HFFc6 (cell line): ENCODE measurements at regions not wholly inside any gene's neighbourhood (a gene's known extent, or its start where the extent isn't known, plus 50 kb on each side); places are given as distances from the start of the nearest gene placed in this dataset.
A peak's percentile ranks its signal among the peaks of the same experiment; 100 is the strongest.

Source experiments
- DNase-seq: peaks from one replicate; pipeline ENCODE4 v3.0.0-alpha.2; 2018
- H3K27ac Mint-ChIP-seq: 2 replicates; pipeline ENCODE4 v1.8.0; 2020; ENCODE audit warnings: mild to moderate bottlenecking, mixed read lengths
- H3K27me3 Mint-ChIP-seq: 2 replicates; pipeline ENCODE4 v1.8.0; 2021; ENCODE audit warnings: mild to moderate bottlenecking, moderate library complexity, mixed read lengths; ENCODE audit not compliant: insufficient read depth
- H3K36me3 Mint-ChIP-seq: 2 replicates; pipeline ENCODE4 v1.8.0; 2021; ENCODE audit warnings: low read depth, mixed read lengths
- H3K4me1 Mint-ChIP-seq: 2 replicates; pipeline ENCODE4 v1.8.0; 2020; ENCODE audit warnings: low read depth, mixed read lengths
- H3K4me3 Mint-ChIP-seq: 2 replicates; pipeline ENCODE4 v1.8.0; 2020; ENCODE audit warnings: mild to moderate bottlenecking, moderate library complexity, mixed read lengths
- H3K9me3 Mint-ChIP-seq: 2 replicates; pipeline ENCODE4 v1.8.0; 2020; ENCODE audit warnings: mild to moderate bottlenecking, mixed read lengths
- CTCF ChIP-seq: fragments of 200-600 bp; sonication (generic); IDR thresholded peaks from 2 replicates; pipeline ENCODE4 v1.5.0; 2021; ENCODE audit warnings: antibody characterized with exemption, mild to moderate bottlenecking

GRCh38 chr7:79570903-79571302, 117.4 kb upstream of the MAGI2 start:
- no peaks in the 10 kb centered on the region for H3K4me1 Mint-ChIP-seq
- H3K27me3 Mint-ChIP-seq = no peaks in the 10 kb centered on the region
- H3K36me3 Mint-ChIP-seq = 0 out of 2 replicates have a peak, but pooled peaks cover 8% of the 10 kb centered on the region
- no peaks in the 10 kb centered on the region; the same call in 1 of the 2 replicates for H3K9me3 Mint-ChIP-seq
- H3K27ac Mint-ChIP-seq = no peak overlapping the region
- no peak for TF ChIP-seq CTCF
- no peak for DNase-seq
- no peak overlapping the region for H3K4me3 Mint-ChIP-seq

GRCh38 chr7:79563821-79564522, 110.5 kb upstream of the MAGI2 start:
- Mint-ChIP-seq H3K4me1 (peaks cover 19% of the 10 kb centered on the region), H3K9me3 (no peaks in the 10 kb centered on the region), H3K4me3 (no peak overlapping the region), H3K27me3 (no peaks in the 10 kb centered on the region; the same call in 1 of the 2 replicates), H3K27ac (no peak overlapping the region), H3K36me3 (0 out of 2 replicates have a peak, but pooled peaks cover 4% of the 10 kb centered on the region)
- DNase-seq = no peak
- TF ChIP-seq CTCF = no peak

- Mint-ChIP-seq H3K9me3 (no peaks in the 10 kb centered on the region; the same call in 1 of the 2 replicates), H3K36me3 (peaks cover 6% of the 10 kb centered on the region), H3K27me3 (no peaks in the 10 kb centered on the region; the same call in 1 of the 2 replicates), H3K27ac (no peak overlapping the region), H3K4me3 (no peak overlapping the region), H3K4me1 (peaks cover 21% of the 10 kb centered on the region)
- DNase-seq = no peak
- no peak for TF ChIP-seq CTCF
Observed at GRCh38 chr7:79555571-79555970, 102.1 kb upstream of the MAGI2 start.

GRCh38 chr7:79553811-79554555, 100.5 kb upstream of the MAGI2 start:
- H3K4me1 Mint-ChIP-seq = peaks cover 15% of the 10 kb centered on the region
- H3K27ac Mint-ChIP-seq = peak overlapping the region; percentile 47
- H3K27me3 Mint-ChIP-seq = no peaks in the 10 kb centered on the region; the same call in 1 of the 2 replicates
- peak overlapping the region; percentile 25; the same call in 1 of the 2 replicates for H3K4me3 Mint-ChIP-seq
- peak; percentile 32 for DNase-seq
- no peak for TF ChIP-seq CTCF
- no peaks in the 10 kb centered on the region; the same call in 1 of the 2 replicates for H3K9me3 Mint-ChIP-seq
- peaks cover 6% of the 10 kb centered on the region for H3K36me3 Mint-ChIP-seq

- TF ChIP-seq CTCF = no peak
- DNase-seq = no peak
- Mint-ChIP-seq H3K4me1 (peaks cover 15% of the 10 kb centered on the region), H3K36me3 (peaks cover 6% of the 10 kb centered on the region), H3K9me3 (no peaks in the 10 kb centered on the region; the same call in 1 of the 2 replicates), H3K27ac (no peak overlapping the region), H3K4me3 (no peak overlapping the region), H3K27me3 (no peaks in the 10 kb centered on the region)
Observed at GRCh38 chr7:79552463-79552862, 99.0 kb upstream of the MAGI2 start.
